SK-N-SH treated with all-trans-retinoic acid at 6 μM for 48 hours (cell line): ENCODE measurements at regions not wholly inside any gene's neighbourhood (a gene's known extent, or its start where the extent isn't known, plus 50 kb on each side); places are given as distances from the start of the nearest gene placed in this dataset.

Experiments
- ARNTL ChIP-seq: fragments of 450-650 bp; formaldehyde crosslinking; IDR thresholded peaks from 2 replicates; pipeline ENCODE4 v1.5.0; 2020; ENCODE audit warnings: low read depth, mild to moderate bottlenecking, moderate library complexity, borderline replicate concordance
- CREB5 ChIP-seq: fragments of 250-450 bp; sonication (Bioruptor Pico); IDR thresholded peaks from 2 replicates; pipeline ENCODE4 v1.5.1; 2020; ENCODE audit warnings: low read depth, mild to moderate bottlenecking, moderate library complexity
- CSDC2 ChIP-seq: fragments of 250-450 bp; sonication (Bioruptor Pico); IDR thresholded peaks from 2 replicates; pipeline ENCODE4 v1.5.0; 2020; ENCODE audit warnings: mild to moderate bottlenecking, moderate library complexity
- CSRNP3 ChIP-seq: fragments of 250-450 bp; sonication (Bioruptor Pico); IDR thresholded peaks from 2 replicates; pipeline ENCODE4 v1.5.1; 2021; ENCODE audit warnings: mild to moderate bottlenecking, moderate library complexity
- ESRRG ChIP-seq: fragments of 250-450 bp; sonication (Bioruptor Pico); IDR thresholded peaks from 2 replicates; pipeline ENCODE4 v1.6.1; 2021; ENCODE audit warnings: mild to moderate bottlenecking
- GLIS3 ChIP-seq: fragments of 250-450 bp; sonication (Bioruptor Pico); IDR thresholded peaks from 2 replicates; pipeline ENCODE4 v1.5.0; 2020; ENCODE audit warnings: mild to moderate bottlenecking, moderate library complexity
- PATZ1 ChIP-seq: fragments of 250-450 bp; sonication (Bioruptor Pico); IDR thresholded peaks from 2 replicates; pipeline ENCODE4 v1.8.0; 2020; ENCODE audit warnings: mild to moderate bottlenecking, moderate library complexity, borderline replicate concordance
- PPARA ChIP-seq: fragments of 250-450 bp; sonication (Bioruptor Pico); IDR thresholded peaks from 2 replicates; pipeline ENCODE4 v1.5.0; 2020; ENCODE audit warnings: mild to moderate bottlenecking, borderline replicate concordance
- RARB ChIP-seq: fragments of 250-450 bp; sonication (Bioruptor Pico); IDR thresholded peaks from 2 replicates; pipeline ENCODE4 v1.8.0; 2021; ENCODE audit warnings: mild to moderate bottlenecking, moderate library complexity
- TOX ChIP-seq: fragments of 250-450 bp; sonication (Bioruptor Pico); IDR thresholded peaks from 2 replicates; pipeline ENCODE4 v1.8.0; 2021; ENCODE audit warnings: mild to moderate bottlenecking, moderate library complexity, borderline replicate concordance
- TSHZ2 ChIP-seq: fragments of 250-450 bp; sonication (Bioruptor Pico); IDR thresholded peaks from 2 replicates; pipeline ENCODE4 v1.5.0; 2020; ENCODE audit warnings: mild to moderate bottlenecking, moderate library complexity
- ZFP30 ChIP-seq: fragments of 450-650 bp; formaldehyde crosslinking; IDR thresholded peaks from 2 replicates; pipeline ENCODE4 v1.5.0; 2022; ENCODE audit warnings: mild to moderate bottlenecking, moderate library complexity

- TF ChIP-seq ZFP30 (CRISPR knock-in tag) (no peak), CSRNP3 (CRISPR knock-in tag) (no peak), ARNTL (CRISPR knock-in tag) (no peak), PPARA (CRISPR knock-in tag) (no peak), TSHZ2 (CRISPR knock-in tag) (no peak), RARB (no peak), TOX (CRISPR knock-in tag) (no peak), PATZ1 (CRISPR knock-in tag) (no peak), CREB5 (CRISPR knock-in tag) (no peak), GLIS3 (CRISPR knock-in tag) (no peak), ESRRG (CRISPR knock-in tag) (no peak), CSDC2 (CRISPR knock-in tag) (no peak)
Observed at GRCh38 chr14:76963372-76963771, 65.1 kb downstream of the IRF2BPL start.
